ENCODE measurements at regions not wholly inside any gene's neighbourhood (a gene's known extent, or its start where the extent isn't known, plus 50 kb on each side); places are given as distances from the start of the nearest gene placed in this dataset.

DNA sequence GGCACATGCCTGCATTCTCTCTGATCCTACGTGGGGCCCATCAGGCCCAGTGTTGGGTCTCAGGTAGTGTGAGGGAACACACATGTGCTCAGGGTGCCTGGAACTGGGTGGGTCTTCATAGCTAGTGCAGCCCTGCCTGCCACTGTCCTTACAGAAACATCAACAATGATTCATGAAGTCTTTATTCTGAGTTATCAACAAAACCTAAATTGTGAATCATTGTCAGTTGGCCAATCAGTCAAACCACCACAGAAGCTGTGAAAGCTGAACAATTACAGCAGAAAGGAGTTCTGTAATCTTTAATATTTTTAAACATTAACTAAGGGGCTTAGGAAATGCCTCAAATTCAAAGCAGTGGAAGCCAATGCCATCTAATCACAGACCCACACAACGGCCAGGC is 82.8 kb upstream of the ZNF521 start:
- Histone ChIP-seq H3K9ac (ENCODE audit: low read length) (no peak overlapping the region), H3K36me3 (ENCODE audit: low read depth, low read length) (no peaks in the 10 kb centered on the region), H3K9me2 (replicated peaks; ENCODE audit: low read length) (no peaks in the 10 kb centered on the region), H3F3A (ENCODE audit: low read length, unreplicated experiment) (no peaks in the 10 kb centered on the region), H3K4me2 (ENCODE audit: low read length) (no peak overlapping the region), H3K79me2 (ENCODE audit: low read length) (no peaks in the 10 kb centered on the region), H3K27ac (ENCODE audit: low read length) (no peak overlapping the region), H2AFZ (ENCODE audit: low read length) (no peak overlapping the region), H3K4me1 (ENCODE audit: insufficient read depth, low read length) (no peaks in the 10 kb centered on the region), H3K9me3 (ENCODE audit: low read length) (no peaks in the 10 kb centered on the region), H4K20me1 (ENCODE audit: low read length) (no peaks in the 10 kb centered on the region), H3K4me3 (ENCODE audit: low read length) (no peak overlapping the region), H3K27me3 (ENCODE audit: low read length) (peaks cover 48% of the 10 kb centered on the region)
- ATAC-seq (no peak), DNase-seq (no peak)
- TF ChIP-seq EZH2phosphoT487 (IDR thresholded peaks at IDR 0.05; ENCODE audit: borderline replicate concordance, low read length): no peak
- no peak for TF ChIP-seq EZH2 (IDR thresholded peaks at IDR 0.05; ENCODE audit: low read length, unreplicated experiment)
- TF ChIP-seq, protein P1, sequence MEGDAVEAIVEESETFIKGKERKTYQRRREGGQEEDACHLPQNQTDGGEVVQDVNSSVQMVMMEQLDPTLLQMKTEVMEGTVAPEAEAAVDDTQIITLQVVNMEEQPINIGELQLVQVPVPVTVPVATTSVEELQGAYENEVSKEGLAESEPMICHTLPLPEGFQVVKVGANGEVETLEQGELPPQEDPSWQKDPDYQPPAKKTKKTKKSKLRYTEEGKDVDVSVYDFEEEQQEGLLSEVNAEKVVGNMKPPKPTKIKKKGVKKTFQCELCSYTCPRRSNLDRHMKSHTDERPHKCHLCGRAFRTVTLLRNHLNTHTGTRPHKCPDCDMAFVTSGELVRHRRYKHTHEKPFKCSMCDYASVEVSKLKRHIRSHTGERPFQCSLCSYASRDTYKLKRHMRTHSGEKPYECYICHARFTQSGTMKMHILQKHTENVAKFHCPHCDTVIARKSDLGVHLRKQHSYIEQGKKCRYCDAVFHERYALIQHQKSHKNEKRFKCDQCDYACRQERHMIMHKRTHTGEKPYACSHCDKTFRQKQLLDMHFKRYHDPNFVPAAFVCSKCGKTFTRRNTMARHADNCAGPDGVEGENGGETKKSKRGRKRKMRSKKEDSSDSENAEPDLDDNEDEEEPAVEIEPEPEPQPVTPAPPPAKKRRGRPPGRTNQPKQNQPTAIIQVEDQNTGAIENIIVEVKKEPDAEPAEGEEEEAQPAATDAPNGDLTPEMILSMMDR (conservative IDR thresholded peaks at IDR 0.05; ENCODE audit: low read depth, low read length): no peak
- ChIA-PET POLR2A (ENCODE audit: unreplicated experiment) (no interaction called here), CTCF (no interaction called here)
- intact Hi-C loops (cut with micrococcal nuclease): no loop called here
- no TSS peak for BruUV-seq (replicated peaks)

DNA sequence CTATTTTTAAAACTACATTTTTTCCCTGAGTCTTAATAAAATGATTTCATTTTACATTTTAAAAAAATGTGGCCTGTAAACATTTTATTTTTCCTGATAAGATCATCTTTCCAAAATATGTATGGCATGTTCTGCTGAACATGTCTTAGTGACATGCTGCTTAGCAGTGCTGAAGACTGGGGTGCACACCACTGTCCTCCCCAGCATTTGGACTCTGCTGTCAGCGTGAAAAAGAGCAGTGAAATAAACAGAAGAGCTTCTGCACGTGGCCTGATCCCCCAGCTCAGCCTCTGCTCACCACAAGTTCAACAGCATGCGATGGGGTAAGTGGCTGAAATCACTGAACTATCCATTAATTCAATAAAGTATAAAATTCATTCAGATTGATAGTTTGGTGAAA is 81.6 kb upstream of the ZNF521 start:
- Histone ChIP-seq H4K20me1 (ENCODE audit: low read length) (no peaks in the 10 kb centered on the region), H3K4me3 (ENCODE audit: low read length) (no peak overlapping the region), H3K4me2 (ENCODE audit: low read length) (no peak overlapping the region), H3K36me3 (ENCODE audit: low read depth, low read length) (no peaks in the 10 kb centered on the region), H3K9me3 (ENCODE audit: low read length) (no peaks in the 10 kb centered on the region), H3F3A (ENCODE audit: low read length, unreplicated experiment) (no peaks in the 10 kb centered on the region), H3K27me3 (ENCODE audit: low read length) (peaks cover 42% of the 10 kb centered on the region), H3K9ac (ENCODE audit: low read length) (no peak overlapping the region), H3K9me2 (replicated peaks; ENCODE audit: low read length) (no peaks in the 10 kb centered on the region), H2AFZ (ENCODE audit: low read length) (no peak overlapping the region), H3K27ac (ENCODE audit: low read length) (no peak overlapping the region), H3K79me2 (ENCODE audit: low read length) (no peaks in the 10 kb centered on the region), H3K4me1 (ENCODE audit: insufficient read depth, low read length) (no peaks in the 10 kb centered on the region)
- BruUV-seq (replicated peaks): no TSS peak
- intact Hi-C loops (cut with micrococcal nuclease): no loop called here
- CTCF ChIA-PET: no interaction called here
- ATAC-seq: no peak
- TF ChIP-seq, protein P1 (conservative IDR thresholded peaks at IDR 0.05; ENCODE audit: low read depth, low read length): no peak
- TF ChIP-seq EZH2 (IDR thresholded peaks at IDR 0.05; ENCODE audit: low read length, unreplicated experiment) (no peak), EZH2phosphoT487 (IDR thresholded peaks at IDR 0.05; ENCODE audit: borderline replicate concordance, low read length) (no peak)
- POLR2A ChIA-PET (ENCODE audit: unreplicated experiment): no interaction called here
- DNase-seq: no peak

DNA sequence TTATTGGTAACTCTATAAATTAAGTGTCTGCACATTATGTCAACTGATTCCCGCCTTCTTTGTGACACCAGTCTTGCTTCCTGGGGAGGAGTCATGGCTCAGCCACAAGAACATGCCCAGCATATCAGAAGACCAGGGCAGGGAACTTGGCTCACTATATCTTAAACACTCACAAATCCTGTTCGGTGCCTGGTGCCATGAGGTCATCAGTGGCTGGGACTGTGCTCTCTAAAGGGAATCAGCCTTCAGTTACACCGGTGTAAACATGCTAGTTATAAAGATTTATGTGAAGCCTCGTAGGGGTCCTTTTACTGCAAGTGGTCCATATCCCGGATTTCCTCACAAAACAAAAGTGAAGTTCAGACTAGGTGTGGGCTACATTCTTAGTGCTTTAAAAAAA is 73.1 kb upstream of the ZNF521 start:
- ChIA-PET POLR2A (ENCODE audit: unreplicated experiment) (no interaction called here), CTCF (no interaction called here)
- TF ChIP-seq, protein P1 (conservative IDR thresholded peaks at IDR 0.05; ENCODE audit: low read depth, low read length): no peak
- no peak for TF ChIP-seq EZH2 (IDR thresholded peaks at IDR 0.05; ENCODE audit: low read length, unreplicated experiment)
- Histone ChIP-seq H4K20me1 (ENCODE audit: low read length) (no peaks in the 10 kb centered on the region), H3K4me3 (ENCODE audit: low read length) (no peak overlapping the region), H3K9ac (ENCODE audit: low read length) (no peak overlapping the region), H3K36me3 (ENCODE audit: low read depth, low read length) (no peaks in the 10 kb centered on the region), H3K27me3 (ENCODE audit: low read length) (peaks cover 47% of the 10 kb centered on the region), H2AFZ (ENCODE audit: low read length) (no peak overlapping the region), H3K4me1 (ENCODE audit: insufficient read depth, low read length) (no peaks in the 10 kb centered on the region), H3K27ac (ENCODE audit: low read length) (no peak overlapping the region), H3K79me2 (ENCODE audit: low read length) (no peaks in the 10 kb centered on the region), H3K9me3 (ENCODE audit: low read length) (no peaks in the 10 kb centered on the region), H3F3A (ENCODE audit: low read length, unreplicated experiment) (no peaks in the 10 kb centered on the region), H3K4me2 (ENCODE audit: low read length) (no peak overlapping the region), H3K9me2 (replicated peaks; ENCODE audit: low read length) (no peaks in the 10 kb centered on the region)
- no TSS peak for BruUV-seq (replicated peaks)
- ATAC-seq (no peak), DNase-seq (no peak)
- intact Hi-C loops (cut with micrococcal nuclease): no loop called here
